Activated CD8-positive, alpha-beta memory T cell treated with anti-CD3 and anti-CD28 coated beads for 48 hours (primary cell): ENCODE measurements at regions not wholly inside any gene's neighbourhood (a gene's known extent, or its start where the extent isn't known, plus 50 kb on each side); places are given as distances from the start of the nearest gene placed in this dataset.

Experiments used
- DNase-seq, 3 experiments: peaks; one replicate each; pipeline ENCODE4 v3.0.0-alpha.2; 2020; ENCODE audit warnings: low read depth in 2 of 3, low spot score in 2 of 3

GRCh38 chr18:46320928-46321711, 216.9 kb downstream of the HAUS1 start:
- DNase-seq, result no peak

GRCh38 chr18:46321955-46322354, 217.8 kb downstream of the HAUS1 start:
- DNase-seq, result no peak

- DNase-seq, result no peak
Measured at GRCh38 chr18:46322411-46322891, 218.3 kb downstream of the HAUS1 start.

GRCh38 chr18:46322941-46323340, 218.8 kb downstream of the HAUS1 start:
- no peak for DNase-seq

GRCh38 chr18:46324087-46324955, 220.1 kb downstream of the HAUS1 start:
- no peak for DNase-seq

DNA sequence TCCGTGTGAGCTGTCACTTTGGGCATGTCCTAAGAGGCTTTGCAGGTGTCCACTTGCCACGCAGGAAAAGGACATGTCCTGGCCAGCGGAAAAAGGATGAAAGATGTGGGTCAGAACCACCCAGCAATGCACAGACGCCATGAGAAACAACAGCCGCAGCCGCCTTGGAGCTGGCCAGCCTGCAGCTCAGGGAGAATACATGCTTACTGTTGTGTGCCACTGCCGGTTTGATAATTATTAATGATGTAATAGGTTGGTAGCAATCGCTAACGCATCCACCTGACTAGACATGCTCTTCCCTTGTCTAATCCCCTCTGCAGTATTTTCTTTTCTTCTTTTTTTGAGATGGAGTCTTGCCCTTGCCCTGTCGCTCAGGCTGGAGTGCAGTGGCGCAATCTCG, 221.7 kb downstream of the HAUS1 start:
- no peak for DNase-seq

GRCh38 chr18:46329736-46330246, 225.6 kb downstream of the HAUS1 start:
- no peak for DNase-seq

DNA sequence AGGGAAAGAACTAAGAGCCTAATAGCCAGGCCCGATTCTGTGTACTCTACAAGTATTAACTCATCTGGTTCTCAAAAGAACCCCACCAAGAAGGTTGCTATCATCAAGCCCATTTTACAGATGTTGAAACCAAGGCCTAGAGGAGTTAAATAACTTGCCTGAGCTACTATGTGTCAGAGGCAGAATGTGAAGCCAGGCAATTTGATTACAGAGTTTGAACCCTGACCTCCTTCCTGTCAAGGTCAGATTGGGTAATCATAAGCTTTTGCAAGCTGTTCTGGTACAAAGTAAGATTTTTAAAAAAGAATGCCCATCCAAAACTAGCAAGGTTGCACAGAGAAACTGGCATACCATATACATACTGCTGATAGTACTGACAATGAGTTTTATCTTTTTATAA, 227.1 kb downstream of the HAUS1 start:
- DNase-seq, result no peak

- DNase-seq, result no peak
Measured at GRCh38 chr18:46332286-46332801, 228.2 kb downstream of the HAUS1 start.

DNA sequence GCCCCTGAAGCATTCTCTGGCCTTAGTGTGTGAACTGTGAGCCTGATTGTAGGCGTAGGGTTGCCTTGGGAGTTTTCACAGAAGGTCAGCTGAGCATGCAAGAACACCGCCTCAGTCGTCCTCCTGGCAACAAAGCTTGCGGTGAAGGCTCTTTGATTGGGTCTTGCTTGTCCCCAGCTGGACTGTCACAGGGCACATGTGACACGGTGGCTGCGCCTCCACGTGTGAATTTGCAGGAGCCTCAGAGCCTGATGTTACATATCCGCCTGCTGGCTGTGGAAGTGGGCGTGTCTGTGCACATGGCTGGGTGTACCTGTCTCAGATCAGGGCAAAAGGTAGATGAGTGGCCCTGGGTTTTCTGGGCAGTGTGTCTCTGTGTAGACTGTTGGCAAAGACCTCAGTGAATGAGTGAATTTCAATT, 228.7 kb downstream of the HAUS1 start:
- DNase-seq, result no peak

GRCh38 chr18:46333431-46334135, 229.4 kb downstream of the HAUS1 start:
- no peak for DNase-seq

DNA sequence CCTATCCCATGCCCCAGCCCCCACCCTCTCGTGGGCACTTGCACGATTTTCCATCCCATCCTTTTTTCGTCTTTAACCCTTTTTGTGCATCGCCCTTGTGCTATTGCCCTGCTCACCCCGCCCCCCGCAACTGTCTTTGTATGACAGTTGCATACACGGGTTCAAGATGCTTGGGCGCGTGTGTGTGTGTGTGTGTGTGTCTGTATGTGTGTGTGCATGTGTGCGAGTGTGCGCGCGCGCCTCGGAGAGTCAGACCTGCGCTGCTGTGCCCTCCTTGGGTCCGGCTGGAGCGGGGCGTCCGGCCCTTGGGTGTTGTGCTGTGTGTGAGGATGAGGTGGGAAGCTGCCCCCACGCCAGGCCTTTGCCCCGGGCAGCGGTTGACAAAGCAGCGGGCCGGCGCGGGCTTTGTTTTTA, 230.7 kb downstream of the HAUS1 start:
- no peak for DNase-seq

- DNase-seq, result no peak
Measured at GRCh38 chr18:46335534-46336101, 231.4 kb downstream of the HAUS1 start.

DNA sequence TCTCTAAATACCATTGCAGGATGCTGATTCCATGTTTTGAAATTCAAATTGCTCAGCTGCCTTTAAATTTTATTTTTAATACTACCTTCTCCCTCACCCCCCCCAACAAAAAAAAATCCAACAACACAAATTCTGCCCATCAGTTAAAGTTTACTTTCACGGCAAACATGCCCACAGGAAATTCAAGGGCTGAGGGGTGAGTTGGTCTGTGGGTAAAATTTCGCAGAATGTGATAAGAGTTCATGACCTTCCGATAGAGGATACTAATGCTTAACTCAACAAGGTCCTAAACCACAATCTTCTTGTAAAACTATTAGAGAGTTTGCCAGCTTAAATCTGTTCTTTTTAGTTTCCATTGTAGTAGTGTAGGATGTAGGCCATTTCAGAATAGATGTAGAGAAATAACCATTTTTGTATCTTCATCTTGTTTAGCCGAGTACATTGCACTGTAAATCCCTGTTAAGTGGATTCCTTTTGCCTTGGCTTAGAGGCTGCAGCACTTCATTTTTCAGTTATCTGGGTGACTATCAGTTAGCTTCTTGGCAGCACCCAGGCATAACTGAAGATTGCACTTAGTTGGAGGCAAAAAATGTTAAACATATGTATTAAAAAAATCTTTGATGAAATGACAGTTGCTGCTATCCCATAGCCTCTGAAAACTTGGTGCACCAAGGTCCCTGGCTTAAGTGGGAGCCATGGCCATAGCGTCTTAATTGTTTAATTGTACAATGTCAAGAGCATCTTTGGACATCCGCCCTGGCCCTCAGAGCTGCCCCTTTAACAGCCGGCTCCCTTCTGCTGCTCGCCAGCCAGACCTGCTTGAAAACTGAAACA, 232.3 kb downstream of the HAUS1 start:
- DNase-seq, result no peak

- DNase-seq, result no peak
Measured at GRCh38 chr18:46337271-46337670, 233.1 kb downstream of the HAUS1 start.

- no peak for DNase-seq
Measured at GRCh38 chr18:46338205-46338604, 234.0 kb downstream of the HAUS1 start.

GRCh38 chr18:46338766-46339165, 234.6 kb downstream of the HAUS1 start:
- DNase-seq, result no peak

DNA sequence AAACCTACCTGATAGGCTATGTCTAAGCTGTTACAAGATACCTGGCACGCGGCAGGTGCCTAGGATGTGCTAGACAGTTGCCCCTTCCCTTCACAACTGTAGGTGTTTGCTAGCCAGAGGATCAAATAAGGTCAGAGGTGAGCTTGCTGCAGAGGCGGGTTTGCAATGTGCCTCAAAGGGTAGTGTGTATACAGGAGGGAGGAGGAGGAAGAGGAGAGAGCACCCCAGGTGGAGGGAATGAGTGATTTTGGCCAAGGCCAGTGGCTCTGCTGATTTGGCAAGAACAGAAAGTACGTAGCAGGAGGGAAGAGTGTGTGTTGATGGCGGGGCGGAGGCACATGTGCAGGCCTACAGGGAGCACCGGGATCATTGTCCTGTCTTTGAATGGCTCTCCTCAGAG, 236.5 kb downstream of the HAUS1 start:
- DNase-seq, result no peak

DNA sequence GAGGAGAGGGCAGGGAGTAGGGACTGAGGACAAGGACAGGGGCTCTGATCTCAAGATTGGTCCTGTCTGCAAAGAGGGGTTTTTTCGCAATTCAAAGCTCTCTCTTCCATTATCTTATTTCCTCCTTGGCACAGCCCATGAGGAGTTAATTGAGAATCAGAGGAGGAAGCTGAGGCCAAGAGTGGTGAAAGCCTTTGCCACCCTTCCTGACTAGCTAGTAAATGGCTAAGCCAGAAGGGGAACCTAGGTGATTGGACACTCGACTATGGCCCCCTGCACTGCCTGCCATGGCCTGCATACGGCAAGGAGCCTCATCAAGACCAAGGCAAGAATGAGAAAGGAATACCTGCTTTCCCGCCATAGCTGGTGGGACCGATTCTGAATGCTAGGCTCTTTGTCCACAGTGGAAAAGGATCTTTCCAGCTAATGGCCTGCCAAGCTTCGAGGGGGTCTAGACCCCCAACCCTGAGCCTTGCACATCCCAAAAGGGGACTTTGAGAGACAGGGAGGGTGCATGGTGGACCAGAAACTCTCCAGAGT, 237.9 kb downstream of the HAUS1 start:
- DNase-seq, result no peak

GRCh38 chr18:46343456-46343855, 239.3 kb downstream of the HAUS1 start:
- no peak for DNase-seq
